ENCODE measurements at regions not wholly inside any gene's neighbourhood (a gene's known extent, or its start where the extent isn't known, plus 50 kb on each side); places are given as distances from the start of the nearest gene placed in this dataset.

DNA sequence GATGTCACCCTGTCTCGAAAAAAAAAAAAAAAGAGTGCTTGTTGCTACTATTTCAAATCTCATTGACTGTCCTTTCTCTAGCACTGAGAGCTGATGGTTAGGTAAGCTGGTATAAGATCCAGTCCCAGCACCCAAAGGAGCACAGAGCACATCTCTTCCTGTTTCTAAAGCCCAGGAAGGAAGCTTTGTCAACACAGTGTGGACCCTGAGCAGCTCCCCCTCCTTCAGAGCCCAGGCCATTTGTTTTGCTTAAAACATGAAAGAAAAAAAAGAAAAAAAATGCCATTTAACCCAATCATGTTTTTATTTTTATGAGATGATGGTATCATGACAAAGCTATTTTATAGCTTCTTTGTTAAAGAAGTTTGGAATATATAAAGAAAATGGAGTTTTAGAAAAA lies 184.1 kb upstream of the DUSP10 start:
- Histone ChIP-seq H3K9me3 (no peaks in the 10 kb centered on the region), H3K4me1 (no peaks in the 10 kb centered on the region), H3K36me3 (no peaks in the 10 kb centered on the region), H3K27ac (no peak overlapping the region), H3K4me3 (no peak overlapping the region), H3K27me3 (no peaks in the 10 kb centered on the region)
- 53 to 81% methylated on average over 1 of the region's 1 CpG for WGBS, 2 donors
- DNase-seq, result no peak
- TF ChIP-seq POLR2A (IDR thresholded peaks at IDR 0.05) (no peak), POLR2AphosphoS5 (IDR thresholded peaks at IDR 0.05) (no peak), EP300 (IDR thresholded peaks at IDR 0.05) (no peak)
- TF ChIP-seq, protein P1, sequence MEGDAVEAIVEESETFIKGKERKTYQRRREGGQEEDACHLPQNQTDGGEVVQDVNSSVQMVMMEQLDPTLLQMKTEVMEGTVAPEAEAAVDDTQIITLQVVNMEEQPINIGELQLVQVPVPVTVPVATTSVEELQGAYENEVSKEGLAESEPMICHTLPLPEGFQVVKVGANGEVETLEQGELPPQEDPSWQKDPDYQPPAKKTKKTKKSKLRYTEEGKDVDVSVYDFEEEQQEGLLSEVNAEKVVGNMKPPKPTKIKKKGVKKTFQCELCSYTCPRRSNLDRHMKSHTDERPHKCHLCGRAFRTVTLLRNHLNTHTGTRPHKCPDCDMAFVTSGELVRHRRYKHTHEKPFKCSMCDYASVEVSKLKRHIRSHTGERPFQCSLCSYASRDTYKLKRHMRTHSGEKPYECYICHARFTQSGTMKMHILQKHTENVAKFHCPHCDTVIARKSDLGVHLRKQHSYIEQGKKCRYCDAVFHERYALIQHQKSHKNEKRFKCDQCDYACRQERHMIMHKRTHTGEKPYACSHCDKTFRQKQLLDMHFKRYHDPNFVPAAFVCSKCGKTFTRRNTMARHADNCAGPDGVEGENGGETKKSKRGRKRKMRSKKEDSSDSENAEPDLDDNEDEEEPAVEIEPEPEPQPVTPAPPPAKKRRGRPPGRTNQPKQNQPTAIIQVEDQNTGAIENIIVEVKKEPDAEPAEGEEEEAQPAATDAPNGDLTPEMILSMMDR (IDR thresholded peaks at IDR 0.05), result no peak
- intact Hi-C loops (cut with DNase I), result no loop called here

DNA sequence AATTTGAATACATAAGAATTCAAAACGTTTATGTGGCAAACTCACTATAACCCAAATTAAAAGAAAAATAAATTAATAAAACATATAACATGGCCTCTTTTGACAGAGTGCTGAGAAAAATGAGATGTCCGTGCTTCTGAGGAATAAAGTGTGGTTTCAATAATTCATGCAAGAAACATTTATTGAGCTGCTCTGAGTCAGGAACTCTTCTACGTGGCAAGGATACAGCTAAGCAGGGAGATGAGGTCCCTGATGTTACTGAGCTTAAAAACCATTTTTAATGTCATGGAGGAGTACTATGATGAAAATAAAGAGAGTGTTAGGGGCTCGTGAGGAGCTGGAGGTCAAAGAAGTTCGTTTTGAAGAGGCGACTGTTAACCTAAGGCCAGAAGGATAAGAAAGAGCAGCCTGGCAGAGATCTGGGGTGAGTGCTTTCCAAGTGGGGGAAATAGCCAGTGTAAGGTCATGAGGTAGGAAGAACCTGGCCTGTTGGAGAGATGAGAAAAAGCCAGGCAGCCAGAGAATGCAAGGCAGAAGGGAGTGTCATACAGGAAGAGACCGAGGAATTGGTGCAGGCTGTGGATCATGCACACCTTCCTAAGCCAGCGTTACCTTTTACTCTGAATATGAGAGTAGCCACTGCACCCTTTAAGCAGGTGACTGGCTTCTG lies 182.2 kb upstream of the DUSP10 start:
- no peak for DNase-seq
- Histone ChIP-seq H3K4me1 (no peaks in the 10 kb centered on the region), H3K9me3 (no peaks in the 10 kb centered on the region), H3K36me3 (no peaks in the 10 kb centered on the region), H3K27ac (no peak overlapping the region), H3K4me3 (no peak overlapping the region), H3K27me3 (no peaks in the 10 kb centered on the region)
- WGBS, 2 donors, result 77 to 83% methylated on average over 8 of the region's 8 CpGs
- no peak for TF ChIP-seq POLR2AphosphoS5 (IDR thresholded peaks at IDR 0.05)
- TF ChIP-seq, protein P1 (IDR thresholded peaks at IDR 0.05), result no peak
- no peak for TF ChIP-seq POLR2A (IDR thresholded peaks at IDR 0.05)
- TF ChIP-seq EP300 (IDR thresholded peaks at IDR 0.05), result no peak
- intact Hi-C loops (cut with DNase I), result no loop called here

DNA sequence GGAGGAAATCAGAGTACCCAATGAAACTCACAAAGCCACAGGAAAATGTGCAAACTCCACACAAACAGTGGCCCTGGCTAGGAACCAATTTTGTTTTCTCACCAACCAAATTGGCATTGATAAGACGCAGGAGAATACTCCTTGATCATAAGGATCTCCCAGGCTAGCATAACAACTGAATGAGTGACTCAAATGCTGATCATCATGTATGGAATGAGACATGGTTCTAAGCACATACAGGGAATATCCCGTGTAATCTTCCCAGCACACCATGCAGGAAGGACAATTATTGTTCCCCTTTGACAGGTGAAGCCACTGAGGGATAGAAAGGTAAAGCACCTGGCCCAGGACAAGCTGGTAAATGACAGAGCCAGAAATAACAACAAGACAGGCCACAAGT lies 180.0 kb upstream of the DUSP10 start:
- no peak overlapping the region for H3K27ac ChIP-seq
- no peaks in the 10 kb centered on the region for H3K9me3 ChIP-seq
- no peaks in the 10 kb centered on the region for H3K36me3 ChIP-seq
- no peaks in the 10 kb centered on the region for H3K4me1 ChIP-seq
- WGBS, 2 donors, result 76 to 88% methylated on average over 2 of the region's 2 CpGs
- intact Hi-C loops (cut with DNase I), result no loop called here
- H3K4me3 ChIP-seq, result no peak overlapping the region
- no peak for DNase-seq
- TF ChIP-seq POLR2AphosphoS5 (IDR thresholded peaks at IDR 0.05) (no peak), EP300 (IDR thresholded peaks at IDR 0.05) (no peak), POLR2A (IDR thresholded peaks at IDR 0.05) (no peak)
- TF ChIP-seq, protein P1 (IDR thresholded peaks at IDR 0.05), result no peak
- H3K27me3 ChIP-seq, result no peaks in the 10 kb centered on the region

DNA sequence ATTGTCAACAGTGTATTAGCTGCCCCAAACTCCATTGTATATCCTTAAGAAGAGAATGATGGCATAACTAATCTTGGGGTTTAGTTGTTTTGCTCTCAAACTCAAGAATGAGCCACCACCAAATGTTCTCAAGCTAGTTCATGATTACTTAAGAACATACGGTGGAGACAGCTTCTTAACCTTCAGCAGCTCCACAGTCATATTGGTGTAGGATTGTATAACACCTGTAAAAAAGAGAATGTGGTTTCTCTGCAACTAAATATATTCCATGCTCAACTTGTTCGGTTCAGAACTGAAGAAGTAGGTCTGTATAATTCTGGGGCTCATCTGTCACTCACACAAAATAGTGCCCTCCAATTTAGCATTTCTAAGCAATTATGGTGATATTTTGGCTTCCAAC lies 177.9 kb upstream of the DUSP10 start:
- DNase-seq, result no peak
- no peak overlapping the region for H3K4me3 ChIP-seq
- H3K36me3 ChIP-seq, result no peaks in the 10 kb centered on the region
- TF ChIP-seq POLR2AphosphoS5 (IDR thresholded peaks at IDR 0.05), result no peak
- TF ChIP-seq, protein P1 (IDR thresholded peaks at IDR 0.05), result no peak
- TF ChIP-seq EP300 (IDR thresholded peaks at IDR 0.05), result no peak
- TF ChIP-seq POLR2A (IDR thresholded peaks at IDR 0.05), result no peak
- no peak overlapping the region for H3K27ac ChIP-seq
- no peaks in the 10 kb centered on the region for H3K9me3 ChIP-seq
- WGBS, 2 donors, result 70 to 81% methylated on average over 2 of the region's 2 CpGs
- intact Hi-C loops (cut with DNase I), result no loop called here
- H3K4me1 ChIP-seq, result no peaks in the 10 kb centered on the region
- H3K27me3 ChIP-seq, result no peaks in the 10 kb centered on the region

DNA sequence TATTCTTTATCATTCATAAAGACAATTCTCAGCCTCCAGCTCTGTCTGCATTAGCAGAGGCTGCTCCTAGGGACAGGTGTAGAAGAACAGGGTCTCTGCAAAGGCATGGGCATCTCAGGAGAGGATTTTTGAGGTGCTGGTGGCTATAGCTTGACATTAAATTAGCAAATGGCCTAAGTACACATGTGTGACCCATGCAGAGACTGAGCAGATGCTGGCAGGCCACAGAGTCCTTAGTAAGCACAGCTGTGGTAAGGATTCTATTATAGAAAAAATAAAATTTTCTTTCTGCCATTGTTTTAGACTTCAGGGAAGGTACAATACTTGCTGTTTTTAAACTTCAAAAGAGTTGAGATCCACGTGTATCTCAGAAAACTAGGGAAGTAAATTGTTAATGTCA lies 177.5 kb upstream of the DUSP10 start:
- WGBS, 2 donors, result 44 to 78% methylated on average over 1 of the region's 1 CpG
- no peaks in the 10 kb centered on the region for H3K4me1 ChIP-seq
- no peak for DNase-seq
- no peaks in the 10 kb centered on the region for H3K27me3 ChIP-seq
- intact Hi-C loops (cut with DNase I), result no loop called here
- no peaks in the 10 kb centered on the region for H3K9me3 ChIP-seq
- no peak overlapping the region for H3K4me3 ChIP-seq
- no peak for TF ChIP-seq POLR2AphosphoS5 (IDR thresholded peaks at IDR 0.05)
- TF ChIP-seq EP300 (IDR thresholded peaks at IDR 0.05), result no peak
- no peak for TF ChIP-seq POLR2A (IDR thresholded peaks at IDR 0.05)
- TF ChIP-seq, protein P1 (IDR thresholded peaks at IDR 0.05), result no peak
- no peaks in the 10 kb centered on the region for H3K36me3 ChIP-seq
- no peak overlapping the region for H3K27ac ChIP-seq

Measured in sigmoid colon (tissue), 6 donors.